NCI-H2081 treated with DMSO at 0.1 percent for 48 hours (cell line): ENCODE measurements at regions not wholly inside any gene's neighbourhood (a gene's known extent, or its start where the extent isn't known, plus 50 kb on each side); places are given as distances from the start of the nearest gene placed in this dataset.

Experiments used
- DNase-seq: peaks from one replicate; lab custom pipeline; 2025; lab: John Stamatoyannopoulos, UW

- DNase-seq: no peak
These were observed 708.7 kb downstream of the VGLL3 start for GRCh38 chr3:86282106-86282787.

- no peak for DNase-seq
These were observed 721.4 kb downstream of the VGLL3 start for GRCh38 chr3:86269364-86270155.

GRCh38 chr3:86257955-86258641, 732.9 kb downstream of the VGLL3 start:
- no peak for DNase-seq

- DNase-seq: no peak
These were observed 736.5 kb downstream of the VGLL3 start for GRCh38 chr3:86254480-86254879.

GRCh38 chr3:86251781-86252180, 739.2 kb downstream of the VGLL3 start:
- DNase-seq: no peak

GRCh38 chr3:86249833-86250232, 741.1 kb downstream of the VGLL3 start:
- no peak for DNase-seq

- DNase-seq: no peak
These were observed 745.6 kb downstream of the VGLL3 start for GRCh38 chr3:86245360-86245759.

- no peak for DNase-seq
These were observed 746.0 kb downstream of the VGLL3 start for GRCh38 chr3:86244905-86245304.

GRCh38 chr3:86239946-86240345, 751.0 kb downstream of the VGLL3 start:
- no peak for DNase-seq

GRCh38 chr3:86234506-86235254, 756.3 kb downstream of the VGLL3 start:
- no peak for DNase-seq

GRCh38 chr3:86230762-86231161, 760.2 kb downstream of the VGLL3 start:
- DNase-seq: no peak

GRCh38 chr3:86229775-86230094, 761.2 kb downstream of the VGLL3 start:
- no peak for DNase-seq

- no peak for DNase-seq
These were observed 761.7 kb downstream of the VGLL3 start for GRCh38 chr3:86229086-86229774.

GRCh38 chr3:86228101-86228500, 762.8 kb downstream of the VGLL3 start:
- DNase-seq: no peak

GRCh38 chr3:86225461-86225860, 765.5 kb downstream of the VGLL3 start:
- no peak for DNase-seq

GRCh38 chr3:86221601-86222000, 769.3 kb downstream of the VGLL3 start:
- DNase-seq: no peak

GRCh38 chr3:86208772-86209171, 782.2 kb downstream of the VGLL3 start:
- DNase-seq: no peak

GRCh38 chr3:86182606-86183005, 808.3 kb downstream of the VGLL3 start:
- no peak for DNase-seq

GRCh38 chr3:86180696-86181095, 810.3 kb downstream of the VGLL3 start:
- no peak for DNase-seq

- DNase-seq: no peak
These were observed 812.9 kb downstream of the VGLL3 start for GRCh38 chr3:86178095-86178494.

GRCh38 chr3:86176445-86176784, 814.5 kb downstream of the VGLL3 start:
- no peak for DNase-seq
